ENCODE measurements at regions not wholly inside any gene's neighbourhood (a gene's known extent, or its start where the extent isn't known, plus 50 kb on each side); places are given as distances from the start of the nearest gene placed in this dataset.

DNA sequence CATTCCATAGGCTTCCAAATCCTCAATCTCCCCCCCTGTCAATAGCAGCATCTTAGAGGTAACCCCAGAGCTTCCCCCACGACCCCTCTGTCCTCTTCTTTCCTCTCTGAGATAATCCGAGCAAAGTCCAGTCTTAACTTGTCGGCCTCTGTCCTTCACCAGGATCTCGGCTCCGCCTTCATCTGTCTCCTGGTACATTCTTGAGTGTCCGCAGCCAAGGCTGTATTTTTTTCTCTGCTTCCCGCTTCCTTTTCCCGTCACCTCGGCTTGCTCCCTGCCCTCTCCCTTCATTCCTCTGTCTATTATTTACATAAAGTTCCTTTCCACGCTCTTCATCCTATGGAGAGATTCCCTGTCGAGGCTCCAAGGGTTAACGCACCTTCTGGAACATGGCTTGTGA lies 153.9 kb upstream of the GSC start:
- Histone ChIP-seq H3K27ac (ENCODE audit: control insufficient read depth, insufficient read depth, low read length) (no peak overlapping the region), H3K9ac (ENCODE audit: control insufficient read depth, extremely low read depth, insufficient read depth, low read length) (no peak overlapping the region), H3K4me3 (ENCODE audit: control insufficient read depth in 2 of 3, extremely low read depth in 1 of 3, insufficient read depth in 2 of 3, low read depth in 1 of 3, low read length in 3 of 3) (no peak overlapping the region), H3K9me1 (ENCODE audit: control insufficient read depth, extremely low read depth, insufficient read depth, low read length) (no peaks in the 10 kb centered on the region), H3K4me2 (ENCODE audit: control insufficient read depth, extremely low read depth, insufficient read depth, low read depth, low read length) (no peak overlapping the region), H3K79me2 (ENCODE audit: control insufficient read depth, insufficient read depth, low read length) (no peaks in the 10 kb centered on the region), H3K9me3 (ENCODE audit: control insufficient read depth, low read depth, low read length) (no peaks in the 10 kb centered on the region), H4K20me1 (ENCODE audit: control insufficient read depth, extremely low read depth, insufficient read depth, low read length) (no peaks in the 10 kb centered on the region), H2AFZ (ENCODE audit: control insufficient read depth, low read length) (no peak overlapping the region), H3K36me3 (ENCODE audit: control insufficient read depth in 2 of 2, extremely low read depth in 1 of 2, insufficient read depth in 2 of 2, low read length in 2 of 2) (no peaks in the 10 kb centered on the region), H3K27me3 (ENCODE audit: control insufficient read depth, extremely low read depth, insufficient read depth, low read length) (no peaks in the 10 kb centered on the region), H3K4me1 (ENCODE audit: control insufficient read depth, extremely low read depth, insufficient read depth, low read length) (no peaks in the 10 kb centered on the region)
- TF ChIP-seq, protein P1, sequence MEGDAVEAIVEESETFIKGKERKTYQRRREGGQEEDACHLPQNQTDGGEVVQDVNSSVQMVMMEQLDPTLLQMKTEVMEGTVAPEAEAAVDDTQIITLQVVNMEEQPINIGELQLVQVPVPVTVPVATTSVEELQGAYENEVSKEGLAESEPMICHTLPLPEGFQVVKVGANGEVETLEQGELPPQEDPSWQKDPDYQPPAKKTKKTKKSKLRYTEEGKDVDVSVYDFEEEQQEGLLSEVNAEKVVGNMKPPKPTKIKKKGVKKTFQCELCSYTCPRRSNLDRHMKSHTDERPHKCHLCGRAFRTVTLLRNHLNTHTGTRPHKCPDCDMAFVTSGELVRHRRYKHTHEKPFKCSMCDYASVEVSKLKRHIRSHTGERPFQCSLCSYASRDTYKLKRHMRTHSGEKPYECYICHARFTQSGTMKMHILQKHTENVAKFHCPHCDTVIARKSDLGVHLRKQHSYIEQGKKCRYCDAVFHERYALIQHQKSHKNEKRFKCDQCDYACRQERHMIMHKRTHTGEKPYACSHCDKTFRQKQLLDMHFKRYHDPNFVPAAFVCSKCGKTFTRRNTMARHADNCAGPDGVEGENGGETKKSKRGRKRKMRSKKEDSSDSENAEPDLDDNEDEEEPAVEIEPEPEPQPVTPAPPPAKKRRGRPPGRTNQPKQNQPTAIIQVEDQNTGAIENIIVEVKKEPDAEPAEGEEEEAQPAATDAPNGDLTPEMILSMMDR (optimal IDR thresholded peaks at IDR 0.05 in 1 of 3, IDR thresholded peaks at IDR 0.05 in 1 of 3, conservative IDR thresholded peaks at IDR 0.05 in 1 of 3; ENCODE audit: extremely low read depth in 1 of 3, insufficient read depth in 2 of 3, low read length in 3 of 3): no peak
- no peak for TF ChIP-seq EZH2 (IDR thresholded peaks at IDR 0.05; ENCODE audit: low read length)
- dilution Hi-C loops (cut with MboI; ENCODE audit: extremely low pct_ligation_motif_present, low sequenced_read_pairs): no loop called here
- DNase-seq (ENCODE audit: low read depth, low spot score) (no peak), FAIRE-seq (no peak)

DNA sequence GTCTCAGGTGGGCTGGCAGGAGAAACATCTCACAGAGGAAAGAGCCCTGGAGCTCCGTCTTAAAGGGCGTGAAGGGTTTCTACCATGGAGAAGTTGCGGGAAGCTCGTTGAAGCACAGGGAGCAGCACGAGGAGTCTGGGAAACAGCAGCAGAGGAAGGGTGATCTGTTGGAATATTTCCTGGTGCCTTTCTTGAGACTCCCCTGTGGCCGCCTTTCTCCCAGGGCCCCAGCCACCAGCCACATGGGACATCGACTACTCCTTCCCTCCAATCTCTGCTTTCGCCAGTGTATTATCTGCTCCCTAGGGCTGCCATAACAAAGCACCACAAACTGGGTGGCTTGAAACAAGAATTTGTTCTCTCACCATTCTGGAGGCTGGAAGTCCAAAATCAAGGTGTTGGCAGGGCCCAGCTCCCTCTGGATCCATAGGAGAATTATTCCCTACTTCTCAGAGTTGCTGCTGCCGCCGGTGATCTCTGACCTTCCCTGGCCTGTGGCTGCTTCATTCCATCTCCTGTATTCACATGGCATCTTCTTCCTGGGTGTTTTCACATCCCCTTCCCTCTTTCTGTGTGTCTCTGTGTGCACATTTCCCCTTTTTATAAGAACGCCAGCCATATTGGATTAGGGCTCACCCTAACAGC lies 152.8 kb upstream of the GSC start:
- H3K27ac ChIP-seq (ENCODE audit: control insufficient read depth, insufficient read depth, low read length): no peak overlapping the region
- TF ChIP-seq, protein P1 (optimal IDR thresholded peaks at IDR 0.05 in 1 of 3, IDR thresholded peaks at IDR 0.05 in 1 of 3, conservative IDR thresholded peaks at IDR 0.05 in 1 of 3; ENCODE audit: extremely low read depth in 1 of 3, insufficient read depth in 2 of 3, low read length in 3 of 3): no peak
- TF ChIP-seq EZH2 (IDR thresholded peaks at IDR 0.05; ENCODE audit: low read length): no peak
- no peaks in the 10 kb centered on the region for H3K9me1 ChIP-seq (ENCODE audit: control insufficient read depth, extremely low read depth, insufficient read depth, low read length)
- FAIRE-seq (no peak), DNase-seq (ENCODE audit: low read depth, low spot score) (no peak)
- H3K79me2 ChIP-seq (ENCODE audit: control insufficient read depth, insufficient read depth, low read length): no peaks in the 10 kb centered on the region
- H4K20me1 ChIP-seq (ENCODE audit: control insufficient read depth, extremely low read depth, insufficient read depth, low read length): no peaks in the 10 kb centered on the region
- H3K4me3 ChIP-seq (ENCODE audit: control insufficient read depth in 2 of 3, extremely low read depth in 1 of 3, insufficient read depth in 2 of 3, low read depth in 1 of 3, low read length in 3 of 3): no peak overlapping the region
- H2AFZ ChIP-seq (ENCODE audit: control insufficient read depth, low read length): no peak overlapping the region
- no peak overlapping the region for H3K4me2 ChIP-seq (ENCODE audit: control insufficient read depth, extremely low read depth, insufficient read depth, low read depth, low read length)
- dilution Hi-C loops (cut with MboI; ENCODE audit: extremely low pct_ligation_motif_present, low sequenced_read_pairs): no loop called here
- H3K9me3 ChIP-seq (ENCODE audit: control insufficient read depth, low read depth, low read length): no peaks in the 10 kb centered on the region
- no peaks in the 10 kb centered on the region for H3K36me3 ChIP-seq (ENCODE audit: control insufficient read depth in 2 of 2, extremely low read depth in 1 of 2, insufficient read depth in 2 of 2, low read length in 2 of 2)
- no peak overlapping the region for H3K9ac ChIP-seq (ENCODE audit: control insufficient read depth, extremely low read depth, insufficient read depth, low read length)
- H3K27me3 ChIP-seq (ENCODE audit: control insufficient read depth, extremely low read depth, insufficient read depth, low read length): no peaks in the 10 kb centered on the region
- H3K4me1 ChIP-seq (ENCODE audit: control insufficient read depth, extremely low read depth, insufficient read depth, low read length): no peaks in the 10 kb centered on the region

Measured in keratinocyte (primary cell).